Spleen (tissue), 11 donors: ENCODE measurements at regions not wholly inside any gene's neighbourhood (a gene's known extent, or its start where the extent isn't known, plus 50 kb on each side); places are given as distances from the start of the nearest gene placed in this dataset.

Source experiments
- DNase-seq: peaks from one replicate; pipeline ENCODE4 v3.0.0-alpha.2; 2020
- H3K27ac ChIP-seq, 8 donors: fragments of 200-600 bp; sonication (generic) in 7 of 8; 1 replicate in 4 of 8; 2 replicates in 4 of 8; pipeline versions ENCODE4 v1.5.0 to v1.8.0; 2016 to 2021; ENCODE audit warnings: inconsistent platforms in 4 of 8, mild to moderate bottlenecking in 4 of 8, moderate library complexity in 1 of 8
- H3K27me3 ChIP-seq, 7 donors: fragments of 200-600 bp; sonication (generic) in 6 of 7; replicated peaks in 1 of 7; 1 replicate in 4 of 7; 2 replicates in 3 of 7; pipeline versions ENCODE4 v1.5.0 to v1.8.0; 2016 to 2021; ENCODE audit warnings: inconsistent platforms in 3 of 7, mild to moderate bottlenecking in 1 of 7
- H3K36me3 ChIP-seq, 6 donors: fragments of 200-600 bp; sonication (generic) in 5 of 6; 1 replicate in 4 of 6; 2 replicates in 2 of 6; pipeline versions ENCODE4 v1.5.0 to v1.8.0; 2016 to 2021; ENCODE audit warnings: inconsistent platforms in 2 of 6
- H3K4me1 ChIP-seq, 6 donors: fragments of 200-600 bp; sonication (generic) in 5 of 6; 1 replicate in 3 of 6; 2 replicates in 3 of 6; pipeline versions ENCODE4 v1.5.0 to v1.8.0; 2016 to 2021; ENCODE audit warnings: inconsistent platforms in 3 of 6
- H3K4me3 ChIP-seq, 8 donors: fragments of 200-600 bp; sonication (generic) in 7 of 8; 1 replicate in 4 of 8; 2 replicates in 4 of 8; pipeline versions ENCODE4 v1.5.0 to v1.8.0; 2016 to 2021; ENCODE audit warnings: inconsistent platforms in 4 of 8, mild to moderate bottlenecking in 4 of 8, moderate library complexity in 2 of 8
- H3K9me3 ChIP-seq, 8 donors: fragments of 200-600 bp; sonication (generic) in 7 of 8; 1 replicate in 4 of 8; 2 replicates in 4 of 8; pipeline versions ENCODE4 v1.5.0 to v1.8.0; 2016 to 2021; ENCODE audit warnings: inconsistent platforms in 4 of 8
- CTCF ChIP-seq, 11 experiments: fragments of 200-600 bp in 7 of 11; fragments of 450-650 bp in 4 of 11; sonication (generic) in 4 of 11; IDR thresholded peaks in 8 of 11; conservative IDR thresholded peaks in 3 of 11; 1 replicate in 7 of 11; 2 replicates in 4 of 11; pipeline versions ENCODE4 v1.4.0 to v1.8.0; 2016 to 2021; ENCODE audit warnings: antibody characterized with exemption in 11 of 11, inconsistent platforms in 4 of 11, mild to moderate bottlenecking in 1 of 11
- POLR2A ChIP-seq, 3 donors: fragments of 450-650 bp; IDR thresholded peaks; one replicate each; pipeline ENCODE4 v1.5.1; 2017; ENCODE audit warnings: antibody characterized with exemption in 3 of 3, mild to moderate bottlenecking in 1 of 3
- POLR2AphosphoS5 ChIP-seq, 3 donors: sonication (generic); formaldehyde crosslinking; IDR thresholded peaks; one replicate each; pipeline ENCODE4 v1.5.1; 2017; ENCODE audit warnings: antibody characterized with exemption in 3 of 3
- WGBS, 5 donors: extraction: QIAGEN DNeasy Blood & Tissue Kit in 3 of 5; methylation state at CpG; one replicate each; pipeline versions ENCODE4 v1.1.5 to v1.1.7; 2013 to 2018; 5-methylcytosine and 5-hydroxymethylcytosine counted together
- intact Hi-C: fragments of 100-400 bp; cut with DNase I; formaldehyde crosslinking; loops from one replicate; pipeline ENCODE4 v1.15.0; 2023; ENCODE audit warnings: low total_unique reads
- donor health status: healthy with polysubstance abuse.
- donor health status: DM: no; HTN: no; CAD: no; lungs with moderate emphysema.
- donor health status: DM: no; HTN: no; CAD: no.
- donor health status: Bipolar disorder and iron deficiency.
- donor health status: healthy.
- donor health status: DM: no; HTN: no; CAD: no.
- donor health status: DM: yes; HTN: yes; CAD: no.

DNA sequence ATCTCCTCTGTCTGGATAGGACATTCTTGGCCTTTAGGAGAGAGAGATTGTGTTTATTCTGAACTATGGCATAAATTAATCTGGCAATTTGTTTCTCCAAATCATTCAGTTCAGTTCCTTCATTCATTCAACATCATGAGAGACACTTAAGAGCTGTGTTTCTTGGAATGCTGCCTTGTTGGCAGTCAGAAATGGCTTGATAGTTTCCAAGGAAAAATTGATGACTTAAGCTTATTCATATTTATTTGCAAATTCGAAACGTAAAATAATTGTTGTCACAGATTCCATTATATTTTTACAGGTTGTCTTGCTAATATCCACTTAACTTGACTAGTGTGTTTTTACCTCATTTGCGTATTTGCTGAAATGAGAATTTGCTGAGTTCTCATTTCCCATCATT is 393.0 kb downstream of the C12orf75 start:
- DNase-seq = no peak
- Histone ChIP-seq H3K36me3 (no peaks in the 10 kb centered on the region), H3K4me1 (no peaks in the 10 kb centered on the region), H3K27ac (no peak overlapping the region), H3K9me3 (peaks cover 0 to 12% (median 2%) of the 10 kb centered on the region in 8 donors), H3K4me3 (no peak overlapping the region), H3K27me3 (peaks cover 0 to 4% (median 0%) of the 10 kb centered on the region in 7 donors)
- 75 to 87% (median 79%) methylated on average over 3 of the region's 3 CpGs for WGBS, 5 donors
- TF ChIP-seq POLR2A (IDR thresholded peaks at IDR 0.05) = no peak
- no peak for TF ChIP-seq POLR2AphosphoS5 (IDR thresholded peaks at IDR 0.05)
- TF ChIP-seq CTCF (IDR thresholded peaks at IDR 0.05 in 8 of 11, conservative IDR thresholded peaks at IDR 0.05 in 3 of 11) = no peak
- intact Hi-C loops = no loop called here

GRCh38 chr12:105724641-105725040 is 394.1 kb downstream of the C12orf75 start:
- H3K27ac ChIP-seq = no peak overlapping the region
- intact Hi-C loops = no loop called here

DNA sequence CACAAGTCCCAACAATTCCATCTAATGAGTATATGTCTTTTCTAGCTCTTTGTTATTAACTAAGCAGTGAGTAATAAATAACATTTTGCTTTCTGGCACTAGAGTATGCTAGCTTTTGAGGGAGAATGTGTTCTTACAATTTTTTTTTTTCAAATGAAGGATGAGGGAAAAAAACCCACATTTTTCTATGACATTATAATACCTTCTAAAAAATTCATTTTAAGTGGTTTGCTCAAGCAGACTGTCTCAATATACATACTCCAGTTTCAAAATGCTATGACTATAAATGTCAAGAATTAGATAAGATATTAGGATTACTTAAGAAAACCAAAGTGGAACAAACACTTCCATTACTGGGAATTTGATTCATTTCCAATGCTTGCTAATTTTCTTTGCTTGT is 394.6 kb downstream of the C12orf75 start:
- H3K4me3 ChIP-seq = no peak overlapping the region
- no peaks in the 10 kb centered on the region for H3K9me3 ChIP-seq
- H3K27ac ChIP-seq = no peak overlapping the region
- intact Hi-C loops = no loop called here
- no peak for DNase-seq
- H3K27me3 ChIP-seq = peaks cover 0 to 4% (median 0%) of the 10 kb centered on the region in 7 donors
- no peaks in the 10 kb centered on the region for H3K36me3 ChIP-seq
- TF ChIP-seq CTCF (IDR thresholded peaks at IDR 0.05 in 8 of 11, conservative IDR thresholded peaks at IDR 0.05 in 3 of 11) (no peak), POLR2AphosphoS5 (IDR thresholded peaks at IDR 0.05) (no peak), POLR2A (IDR thresholded peaks at IDR 0.05) (no peak)
- no peaks in the 10 kb centered on the region for H3K4me1 ChIP-seq

More at GRCh38 chr12:105724641-105725040, 394.1 kb downstream of the C12orf75 start:
- WGBS, 5 donors = 77 to 94% (median 83%) methylated on average over 4 of the region's 4 CpGs
- TF ChIP-seq POLR2A (IDR thresholded peaks at IDR 0.05) (no peak), CTCF (IDR thresholded peaks at IDR 0.05 in 8 of 11, conservative IDR thresholded peaks at IDR 0.05 in 3 of 11) (no peak), POLR2AphosphoS5 (IDR thresholded peaks at IDR 0.05) (no peak)
- H3K27me3 ChIP-seq = peaks cover 0 to 4% (median 0%) of the 10 kb centered on the region in 7 donors
- DNase-seq = no peak
- peaks cover 0 to 2% (median 0%) of the 10 kb centered on the region in 8 donors for H3K9me3 ChIP-seq
- H3K36me3 ChIP-seq = no peaks in the 10 kb centered on the region
- no peak overlapping the region for H3K4me3 ChIP-seq
- no peaks in the 10 kb centered on the region for H3K4me1 ChIP-seq

DNA sequence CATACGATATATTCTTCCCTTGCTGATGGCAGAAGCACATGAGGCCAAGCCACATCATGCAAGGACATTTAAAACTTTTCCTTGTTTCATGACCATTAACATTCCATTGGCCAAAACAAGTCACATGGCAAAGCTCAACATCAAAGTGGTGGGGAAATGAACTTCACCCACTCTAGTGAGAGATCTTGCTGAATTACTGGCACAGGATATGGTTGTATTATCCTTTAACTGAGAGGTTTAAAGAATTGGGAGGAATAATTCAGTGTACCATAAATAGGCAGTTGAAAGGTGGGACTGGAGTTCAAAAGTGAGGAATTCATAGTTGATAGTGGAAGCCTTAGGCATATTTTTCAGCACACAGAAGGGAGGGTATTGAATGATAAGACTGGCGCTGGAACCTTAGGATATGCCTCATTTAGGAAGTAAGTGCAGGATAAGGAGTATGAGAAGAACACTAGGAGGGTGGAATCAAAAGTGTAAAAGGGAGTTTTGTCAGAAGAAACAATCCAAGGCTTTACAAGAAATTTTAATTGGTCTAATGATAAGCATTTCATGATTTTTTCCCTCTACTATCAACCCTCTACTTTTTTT is 398.8 kb downstream of the C12orf75 start:
- H3K27ac ChIP-seq = no peak overlapping the region
- H3K4me1 ChIP-seq = no peaks in the 10 kb centered on the region
- intact Hi-C loops = no loop called here
- H3K27me3 ChIP-seq = peaks cover 0 to 13% (median 0%) of the 10 kb centered on the region in 7 donors
- no peaks in the 10 kb centered on the region for H3K36me3 ChIP-seq
- 59 to 94% (median 74%) methylated on average over 2 of the region's 2 CpGs for WGBS, 5 donors
- DNase-seq = no peak
- TF ChIP-seq CTCF (IDR thresholded peaks at IDR 0.05 in 8 of 11, conservative IDR thresholded peaks at IDR 0.05 in 3 of 11) = no peak
- no peak for TF ChIP-seq POLR2A (IDR thresholded peaks at IDR 0.05)
- no peak overlapping the region for H3K4me3 ChIP-seq
- no peaks in the 10 kb centered on the region for H3K9me3 ChIP-seq
